SU-DHL-6 (cell line): ENCODE measurements at regions not wholly inside any gene's neighbourhood (a gene's known extent, or its start where the extent isn't known, plus 50 kb on each side); places are given as distances from the start of the nearest gene placed in this dataset.

ENCODE experiments used
- CTCF ChIP-seq: fragments of 200-600 bp; sonication (generic); IDR thresholded peaks from one replicate; pipeline ENCODE4 v1.5.1; 2017; ENCODE audit warnings: antibody characterized with exemption, mild to moderate bottlenecking, low read length, moderate library complexity; ENCODE audit not compliant: insufficient read depth, poor library complexity, severe bottlenecking
- EZH2phosphoT487 ChIP-seq: fragments of 200-600 bp; sonication (generic), shearing (Covaris generic); conservative IDR thresholded peaks from 2 replicates; pipeline ENCODE4 v1.6.1; 2018; ENCODE audit warnings: mild to moderate bottlenecking, antibody characterized with exemption, low read length, moderate library complexity, mixed read lengths

GRCh38 chr4:81527709-81528108 is 56.0 kb upstream of the RASGEF1B start:
- no peak for TF ChIP-seq CTCF
- TF ChIP-seq EZH2phosphoT487 = no peak
